SH-SY5Y (cell line): ENCODE measurements at regions not wholly inside any gene's neighbourhood (a gene's known extent, or its start where the extent isn't known, plus 50 kb on each side); places are given as distances from the start of the nearest gene placed in this dataset.

ENCODE experiments used
- GATA2 ChIP-seq: IDR thresholded peaks from 2 replicates; pipeline ENCODE4 v1.6.1; 2011; ENCODE audit warnings: mild to moderate bottlenecking, low read depth, low read length
- GATA3 ChIP-seq: IDR thresholded peaks from 2 replicates; pipeline ENCODE4 v1.6.1; 2011; ENCODE audit warnings: low read depth, mild to moderate bottlenecking, low read length, moderate library complexity

- no peak for TF ChIP-seq GATA2
- no peak for TF ChIP-seq GATA3
Observed at GRCh38 chr21:27134516-27134915, 167.6 kb upstream of the ADAMTS5 start.
